Ishikawa (cell line): ENCODE measurements at regions not wholly inside any gene's neighbourhood (a gene's known extent, or its start where the extent isn't known, plus 50 kb on each side); places are given as distances from the start of the nearest gene placed in this dataset.

ENCODE experiments used
- CEBPB ChIP-seq: IDR thresholded peaks from 2 replicates; pipeline ENCODE4 v1.6.1; 2012
- EGR1 ChIP-seq: IDR thresholded peaks from 2 replicates; pipeline ENCODE4 v1.6.1; 2012
- EP300 ChIP-seq: IDR thresholded peaks from 2 replicates; pipeline ENCODE4 v1.6.1; 2012; ENCODE audit warnings: borderline replicate concordance
- MAX ChIP-seq: IDR thresholded peaks from 2 replicates; pipeline ENCODE4 v1.6.1; 2012
- REST ChIP-seq: IDR thresholded peaks from 2 replicates; pipeline ENCODE4 v1.6.1; 2012; ENCODE audit warnings: low read depth, mild to moderate bottlenecking
- TEAD4 ChIP-seq: IDR thresholded peaks from 2 replicates; pipeline ENCODE4 v1.6.1; 2012
- YY1 ChIP-seq: IDR thresholded peaks from 2 replicates; pipeline ENCODE4 v1.6.1; 2012; ENCODE audit warnings: low read depth
- ZBTB7A ChIP-seq: IDR thresholded peaks from 2 replicates; pipeline ENCODE4 v1.6.1; 2012; ENCODE audit warnings: low read depth

- TF ChIP-seq REST (no peak), YY1 (no peak), EP300 (no peak), ZBTB7A (no peak), EGR1 (no peak), MAX (no peak), TEAD4 (no peak), CEBPB (no peak)
Observed at GRCh38 chr18:44232500-44232899, 448.2 kb upstream of the SETBP1 start.
